ENCODE measurements at regions not wholly inside any gene's neighbourhood (a gene's known extent, or its start where the extent isn't known, plus 50 kb on each side); places are given as distances from the start of the nearest gene placed in this dataset.

- Histone ChIP-seq H3K4me1 (no peaks in the 10 kb centered on the region), H3K27me3 (no peaks in the 10 kb centered on the region), H3K4me3 (no peak overlapping the region), H3K36me3 (no peaks in the 10 kb centered on the region), H3K27ac (no peak overlapping the region), H3K9me3 (no peaks in the 10 kb centered on the region)
- TF ChIP-seq, protein P1, sequence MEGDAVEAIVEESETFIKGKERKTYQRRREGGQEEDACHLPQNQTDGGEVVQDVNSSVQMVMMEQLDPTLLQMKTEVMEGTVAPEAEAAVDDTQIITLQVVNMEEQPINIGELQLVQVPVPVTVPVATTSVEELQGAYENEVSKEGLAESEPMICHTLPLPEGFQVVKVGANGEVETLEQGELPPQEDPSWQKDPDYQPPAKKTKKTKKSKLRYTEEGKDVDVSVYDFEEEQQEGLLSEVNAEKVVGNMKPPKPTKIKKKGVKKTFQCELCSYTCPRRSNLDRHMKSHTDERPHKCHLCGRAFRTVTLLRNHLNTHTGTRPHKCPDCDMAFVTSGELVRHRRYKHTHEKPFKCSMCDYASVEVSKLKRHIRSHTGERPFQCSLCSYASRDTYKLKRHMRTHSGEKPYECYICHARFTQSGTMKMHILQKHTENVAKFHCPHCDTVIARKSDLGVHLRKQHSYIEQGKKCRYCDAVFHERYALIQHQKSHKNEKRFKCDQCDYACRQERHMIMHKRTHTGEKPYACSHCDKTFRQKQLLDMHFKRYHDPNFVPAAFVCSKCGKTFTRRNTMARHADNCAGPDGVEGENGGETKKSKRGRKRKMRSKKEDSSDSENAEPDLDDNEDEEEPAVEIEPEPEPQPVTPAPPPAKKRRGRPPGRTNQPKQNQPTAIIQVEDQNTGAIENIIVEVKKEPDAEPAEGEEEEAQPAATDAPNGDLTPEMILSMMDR (IDR thresholded peaks at IDR 0.05), result no peak
- no peak for ATAC-seq
- intact Hi-C loops (cut with DNase I), result no loop called here
- no peak for DNase-seq
- WGBS, 2 donors, result 88 to 90% methylated on average over 1 of the region's 1 CpG
- FAIRE-seq, result no peak
Measured at GRCh38 chr10:113379091-113379490, 173.8 kb upstream of the HABP2 start.

DNA sequence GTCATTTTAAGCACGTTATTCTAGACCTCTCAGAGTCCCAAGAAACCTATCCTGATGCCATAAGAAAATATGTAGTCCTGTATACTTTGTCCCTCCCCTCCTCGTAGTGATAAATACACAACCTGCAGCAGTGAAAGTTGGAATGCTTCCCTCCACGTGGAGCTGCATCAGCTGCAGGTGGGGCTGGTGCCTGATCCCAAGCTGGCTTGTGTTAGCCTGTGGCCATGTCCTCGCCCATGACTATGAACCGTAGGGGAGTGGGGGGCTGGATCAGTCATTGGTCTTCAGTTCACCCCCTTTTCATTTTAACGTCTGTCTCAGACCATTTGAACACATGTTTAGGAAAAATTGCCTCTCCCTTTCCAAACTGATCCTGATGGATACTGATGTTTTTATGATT lies 171.4 kb upstream of the HABP2 start:
- DNase-seq (no peak), ATAC-seq (no peak), FAIRE-seq (no peak)
- Histone ChIP-seq H3K4me3 (no peak overlapping the region), H3K4me1 (peaks cover 0 to 14% (median 0%) of the 10 kb centered on the region in 3 donors), H3K9me3 (no peaks in the 10 kb centered on the region), H3K27me3 (no peaks in the 10 kb centered on the region), H3K27ac (no peak overlapping the region), H3K36me3 (no peaks in the 10 kb centered on the region)
- 59 to 63% methylated on average over 6 of the region's 6 CpGs for WGBS, 2 donors
- intact Hi-C loops (cut with DNase I), result no loop called here
- TF ChIP-seq, protein P1 (IDR thresholded peaks at IDR 0.05), result no peak

- H3K4me1 ChIP-seq, result peaks cover 0 to 14% (median 0%) of the 10 kb centered on the region in 3 donors
- FAIRE-seq, result no peak
- no peaks in the 10 kb centered on the region for H3K27me3 ChIP-seq
- no peak overlapping the region for H3K4me3 ChIP-seq
- no peaks in the 10 kb centered on the region for H3K36me3 ChIP-seq
- no peaks in the 10 kb centered on the region for H3K9me3 ChIP-seq
- 65 to 70% methylated on average over 9 of the region's 9 CpGs for WGBS, 2 donors
- no peak for DNase-seq
- no peak for ATAC-seq
- intact Hi-C loops (cut with DNase I), result no loop called here
- TF ChIP-seq, protein P1 (IDR thresholded peaks at IDR 0.05), result no peak
- H3K27ac ChIP-seq, result no peak overlapping the region
Measured at GRCh38 chr10:113381981-113382509, 170.8 kb upstream of the HABP2 start.

- H3K27me3 ChIP-seq, result no peaks in the 10 kb centered on the region
- TF ChIP-seq, protein P1 (IDR thresholded peaks at IDR 0.05), result no peak
- no peak overlapping the region for H3K27ac ChIP-seq
- no peaks in the 10 kb centered on the region for H3K9me3 ChIP-seq
- H3K4me3 ChIP-seq, result no peak overlapping the region
- 79% methylated on average over 3 of the region's 3 CpGs for WGBS, 2 donors
- H3K36me3 ChIP-seq, result no peaks in the 10 kb centered on the region
- intact Hi-C loops (cut with DNase I), result no loop called here
- H3K4me1 ChIP-seq, result peaks cover 0 to 14% (median 0%) of the 10 kb centered on the region in 3 donors
- FAIRE-seq, result no peak
- DNase-seq, result no peak
- ATAC-seq, result no peak
Measured at GRCh38 chr10:113382691-113383090, 170.2 kb upstream of the HABP2 start.

DNA sequence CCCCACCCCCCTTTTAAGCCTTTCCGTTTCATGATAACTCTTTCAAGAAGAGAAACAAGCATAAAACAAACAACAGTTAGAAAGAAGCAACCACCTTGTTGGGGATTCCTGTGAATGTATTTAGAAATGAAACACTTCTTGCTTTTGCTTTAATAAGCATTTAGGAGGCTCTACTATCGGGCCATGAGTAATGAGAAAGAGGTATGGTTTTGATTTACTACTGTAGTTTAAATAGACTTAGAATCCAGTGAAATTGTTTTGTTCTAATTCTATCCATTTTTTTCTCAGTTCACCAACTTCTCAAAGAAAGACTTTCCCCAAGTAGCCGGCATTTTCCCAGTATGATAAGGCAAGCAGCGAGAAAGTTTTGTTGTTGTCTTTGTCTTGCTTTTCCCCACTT lies 168.7 kb upstream of the HABP2 start:
- no peak overlapping the region for H3K4me3 ChIP-seq
- H3K27me3 ChIP-seq, result no peaks in the 10 kb centered on the region
- no peak overlapping the region for H3K27ac ChIP-seq
- WGBS, 2 donors, result 91 to 94% methylated on average over 4 of the region's 4 CpGs
- peaks cover 0 to 14% (median 0%) of the 10 kb centered on the region in 3 donors for H3K4me1 ChIP-seq
- TF ChIP-seq, protein P1 (IDR thresholded peaks at IDR 0.05), result no peak
- no peaks in the 10 kb centered on the region for H3K9me3 ChIP-seq
- no peaks in the 10 kb centered on the region for H3K36me3 ChIP-seq
- intact Hi-C loops (cut with DNase I), result no loop called here
- FAIRE-seq, result no peak
- DNase-seq, result no peak
- ATAC-seq, result no peak

Measured in pancreas (tissue), 10 donors.